NCI-H146 (cell line): ENCODE measurements at regions not wholly inside any gene's neighbourhood (a gene's known extent, or its start where the extent isn't known, plus 50 kb on each side); places are given as distances from the start of the nearest gene placed in this dataset.

Experiments
- DNase-seq: peaks from one replicate; lab custom pipeline; 2025; lab: John Stamatoyannopoulos, UW

- DNase-seq: no peak
Measured at GRCh38 chr2:206845877-206846276, 80.5 kb downstream of the FASTKD2 start.

GRCh38 chr2:206846331-206846730, 80.9 kb downstream of the FASTKD2 start:
- no peak for DNase-seq

GRCh38 chr2:206846981-206847834, 81.8 kb downstream of the FASTKD2 start:
- no peak for DNase-seq

GRCh38 chr2:206850369-206850768, 85.0 kb downstream of the FASTKD2 start:
- no peak for DNase-seq

GRCh38 chr2:206851521-206851920, 86.1 kb downstream of the FASTKD2 start:
- DNase-seq: no peak

- DNase-seq: no peak
Measured at GRCh38 chr2:206853915-206854314, 85.4 kb upstream of the CPO start.

GRCh38 chr2:206855585-206856433, 83.5 kb upstream of the CPO start:
- DNase-seq: no peak

- DNase-seq: no peak
Measured at GRCh38 chr2:206856513-206856912, 82.8 kb upstream of the CPO start.

GRCh38 chr2:206858687-206859329, 80.5 kb upstream of the CPO start:
- DNase-seq: no peak

GRCh38 chr2:206859330-206859739, 80.0 kb upstream of the CPO start:
- no peak for DNase-seq

- no peak for DNase-seq
Measured at GRCh38 chr2:206863196-206863595, 76.1 kb upstream of the CPO start.

- no peak for DNase-seq
Measured at GRCh38 chr2:206863716-206864115, 75.6 kb upstream of the CPO start.

GRCh38 chr2:206867006-206867405, 72.3 kb upstream of the CPO start:
- no peak for DNase-seq

GRCh38 chr2:206869824-206870495, 69.4 kb upstream of the CPO start:
- no peak for DNase-seq

- peak; percentile 28 for DNase-seq
Measured at GRCh38 chr2:206873423-206873822, 65.9 kb upstream of the CPO start.

GRCh38 chr2:206875701-206876100, 63.6 kb upstream of the CPO start:
- DNase-seq: no peak

GRCh38 chr2:206876216-206876860, 63.0 kb upstream of the CPO start:
- no peak for DNase-seq

GRCh38 chr2:206881708-206882410, 57.5 kb upstream of the CPO start:
- no peak for DNase-seq

- DNase-seq: no peak
Measured at GRCh38 chr2:206886696-206887095, 52.6 kb upstream of the CPO start.

- no peak for DNase-seq
Measured at GRCh38 chr2:206887745-206888144, 51.6 kb upstream of the CPO start.
